Ovary (tissue), 3 donors: ENCODE measurements at regions not wholly inside any gene's neighbourhood (a gene's known extent, or its start where the extent isn't known, plus 50 kb on each side); places are given as distances from the start of the nearest gene placed in this dataset.

Experiments used
- CTCF ChIP-seq, 3 donors: fragments of 450-650 bp in 2 of 3; fragments of 200-600 bp in 1 of 3; IDR thresholded peaks; one replicate each; pipeline versions ENCODE4 v1.5.1 to v1.8.0; 2016 to 2022; ENCODE audit warnings: antibody characterized with exemption in 3 of 3, mild to moderate bottlenecking in 1 of 3
- EP300 ChIP-seq: sonication (generic); formaldehyde crosslinking; IDR thresholded peaks from one replicate; pipeline ENCODE4 v1.6.1; 2017; ENCODE audit warnings: antibody characterized with exemption
- POLR2A ChIP-seq: fragments of 450-650 bp; IDR thresholded peaks from one replicate; pipeline ENCODE4 v1.6.1; 2017; ENCODE audit warnings: antibody characterized with exemption, mild to moderate bottlenecking, moderate library complexity
- donor health status: DM: no; HTN: no; CAD: no.

GRCh38 chr14:51488569-51489220, 163.0 kb upstream of the FRMD6 start:
- TF ChIP-seq POLR2A (no peak), CTCF (IDR thresholded peaks at IDR 0.05) (no peak), EP300 (no peak)
